Uterus (tissue), 3 donors: ENCODE measurements at regions not wholly inside any gene's neighbourhood (a gene's known extent, or its start where the extent isn't known, plus 50 kb on each side); places are given as distances from the start of the nearest gene placed in this dataset.
"Not testable (repeated sequence)": the region's sequence is repeated elsewhere in the genome, so short reads cannot be mapped to it uniquely, and the experiment has no call there.

Experiments used
- DNase-seq, 2 donors: peaks; one replicate each; pipeline ENCODE4 v3.0.0-alpha.2; 2019 to 2020
- H3K27ac ChIP-seq, 2 donors: fragments of 200-600 bp; sonication (generic); 1 replicate in 1 of 2; 2 replicates in 1 of 2; pipeline ENCODE4 v1.5.1; 2016 to 2018
- H3K27me3 ChIP-seq, 2 donors: fragments of 200-600 bp; sonication (generic); one replicate each; pipeline ENCODE4 v1.5.1; 2018 to 2019; ENCODE audit warnings: control low read depth in 1 of 2
- H3K36me3 ChIP-seq, 2 donors: fragments of 200-600 bp; sonication (generic); one replicate each; pipeline ENCODE4 v1.5.1; 2019; ENCODE audit warnings: control low read depth in 1 of 2
- H3K4me1 ChIP-seq, 2 donors: fragments of 200-600 bp; sonication (generic); one replicate each; pipeline ENCODE4 v1.5.1; 2018 to 2019; ENCODE audit warnings: control low read depth in 1 of 2
- H3K4me3 ChIP-seq, 2 donors: fragments of 200-600 bp; sonication (generic); 1 replicate in 1 of 2; 2 replicates in 1 of 2; pipeline ENCODE4 v1.5.1; 2018 to 2019; ENCODE audit warnings: mild to moderate bottlenecking in 1 of 2
- H3K9me3 ChIP-seq, 2 donors: fragments of 200-600 bp; sonication (generic); one replicate each; pipeline ENCODE4 v1.5.1; 2019; ENCODE audit warnings: control low read depth in 1 of 2
- CTCF ChIP-seq, 4 experiments: fragments of 200-600 bp in 2 of 4; fragments of 450-650 bp in 2 of 4; sonication (generic) in 2 of 4; IDR thresholded peaks; one replicate each; pipeline ENCODE4 v1.5.1; 2016 to 2019; ENCODE audit warnings: antibody characterized with exemption in 4 of 4, mild to moderate bottlenecking in 2 of 4, moderate library complexity in 1 of 4
- POLR2A ChIP-seq, 2 donors: fragments of 450-650 bp; IDR thresholded peaks; one replicate each; pipeline ENCODE4 v1.6.1; 2016; ENCODE audit warnings: antibody characterized with exemption in 2 of 2, mild to moderate bottlenecking in 1 of 2, moderate library complexity in 1 of 2
- intact Hi-C: fragments of 100-400 bp; cut with DNase I; formaldehyde crosslinking; loops from one replicate; pipeline ENCODE4 v1.15.1; 2023; ENCODE audit warnings: low total_unique reads
- donor health status: DM: yes; HTN: yes; CAD: no.

DNA sequence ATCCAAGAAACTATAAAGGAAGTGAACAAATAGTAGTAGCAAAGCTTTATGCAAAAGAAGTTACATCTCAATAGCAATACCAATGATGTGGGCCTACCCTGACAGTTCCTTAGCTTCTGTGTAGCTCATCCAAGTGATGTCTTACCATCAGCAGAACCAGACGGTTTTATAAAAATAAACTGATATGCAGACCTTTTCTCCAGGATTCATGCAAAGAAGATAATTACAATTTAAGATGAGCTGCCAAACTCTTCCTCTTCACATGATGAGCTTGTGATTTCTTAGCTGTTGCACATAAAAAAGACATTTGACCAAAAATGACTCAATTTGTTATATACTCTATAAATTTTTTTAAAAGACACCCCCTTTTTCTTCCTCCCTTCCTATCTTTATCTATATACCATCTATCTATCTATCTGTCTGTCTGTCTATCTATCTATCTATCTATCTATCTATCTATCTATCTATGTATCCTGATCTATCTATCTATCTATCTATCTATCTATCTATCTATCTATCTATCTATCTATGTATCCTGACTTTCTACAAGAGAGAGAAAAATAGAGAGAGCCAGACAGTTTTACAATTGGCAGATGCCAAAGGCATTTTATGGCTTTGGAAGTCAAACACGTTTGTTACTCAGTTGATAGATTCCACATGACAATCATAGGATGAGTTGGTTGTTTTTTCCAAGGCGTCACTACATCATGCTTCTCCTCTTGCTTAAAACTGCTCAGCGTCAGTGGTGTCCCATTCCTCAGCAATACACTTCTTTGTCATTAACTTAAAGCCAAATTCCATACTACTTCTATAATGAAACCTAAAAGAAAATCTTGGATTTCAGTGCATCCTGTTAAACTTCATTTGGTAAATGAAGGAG lies 65.9 kb upstream of the ACTR3 start:
- no peaks in the 10 kb centered on the region for H3K36me3 ChIP-seq
- H3K4me3 ChIP-seq, result no peak overlapping the region
- DNase-seq, result no peak
- intact Hi-C loops, result no loop called here
- no peak overlapping the region for H3K27ac ChIP-seq
- TF ChIP-seq CTCF (IDR thresholded peaks at IDR 0.05), result no peak
- TF ChIP-seq POLR2A (IDR thresholded peaks at IDR 0.05), result no peak
- no peaks in the 10 kb centered on the region for H3K9me3 ChIP-seq
- H3K4me1 ChIP-seq, result peaks cover 2 to 4% of the 10 kb centered on the region in 2 donors
- H3K27me3 ChIP-seq, result no peaks in the 10 kb centered on the region

- TF ChIP-seq POLR2A (IDR thresholded peaks at IDR 0.05) (no peak), CTCF (IDR thresholded peaks at IDR 0.05) (no peak)
- DNase-seq, result no peak
- no peaks in the 10 kb centered on the region for H3K36me3 ChIP-seq
- H3K4me1 ChIP-seq, result peaks cover 6 to 10% of the 10 kb centered on the region in 2 donors
- no peak overlapping the region for H3K4me3 ChIP-seq
- intact Hi-C loops, result no loop called here
- no peak overlapping the region for H3K27ac ChIP-seq
- H3K9me3 ChIP-seq, result no peaks in the 10 kb centered on the region
- H3K27me3 ChIP-seq, result no peaks in the 10 kb centered on the region
Measured at GRCh38 chr2:113822087-113822815, 65.8 kb upstream of the SLC35F5 start.

DNA sequence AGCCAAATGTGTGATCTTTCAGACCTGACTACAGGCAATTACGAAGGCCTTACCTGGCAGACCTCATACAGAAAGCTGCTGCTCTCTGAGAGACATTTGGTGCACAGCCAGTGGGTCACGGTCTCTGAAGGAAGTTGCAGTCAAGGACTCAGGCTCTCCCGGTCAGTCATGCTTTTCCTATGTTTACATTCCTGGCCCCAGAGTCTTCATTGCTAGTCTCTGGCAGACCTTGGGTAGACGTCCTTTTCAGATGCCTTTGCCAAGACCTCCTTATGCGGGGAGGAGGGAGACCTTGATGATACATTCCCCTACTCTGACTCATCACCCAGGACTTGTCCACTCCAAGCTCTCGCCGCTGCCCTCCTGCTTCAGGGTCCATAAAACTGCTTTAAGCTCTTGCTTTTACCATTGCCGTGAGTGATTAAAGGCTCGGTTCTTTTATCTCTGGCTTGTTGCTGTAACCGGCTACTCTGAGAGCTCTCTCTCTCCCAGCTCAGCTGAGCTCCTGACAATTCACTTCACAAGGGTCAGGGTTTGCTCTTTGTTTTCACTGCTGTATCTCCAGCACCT lies 62.0 kb upstream of the SLC35F5 start:
- intact Hi-C loops, result no loop called here
- Histone ChIP-seq H3K27me3 (no peaks in the 10 kb centered on the region), H3K4me1 (peaks cover 6 to 10% of the 10 kb centered on the region in 2 donors), H3K36me3 (no peaks in the 10 kb centered on the region), H3K4me3 (no peak overlapping the region), H3K9me3 (no peaks in the 10 kb centered on the region), H3K27ac (peak overlapping the region; percentile 61 to 63)
- DNase-seq, result peak; percentile 56 to 80
- TF ChIP-seq POLR2A (IDR thresholded peaks at IDR 0.05), result no peak
- TF ChIP-seq CTCF (IDR thresholded peaks at IDR 0.05), result peak in 1 of 4 experiments; percentile 5

DNA sequence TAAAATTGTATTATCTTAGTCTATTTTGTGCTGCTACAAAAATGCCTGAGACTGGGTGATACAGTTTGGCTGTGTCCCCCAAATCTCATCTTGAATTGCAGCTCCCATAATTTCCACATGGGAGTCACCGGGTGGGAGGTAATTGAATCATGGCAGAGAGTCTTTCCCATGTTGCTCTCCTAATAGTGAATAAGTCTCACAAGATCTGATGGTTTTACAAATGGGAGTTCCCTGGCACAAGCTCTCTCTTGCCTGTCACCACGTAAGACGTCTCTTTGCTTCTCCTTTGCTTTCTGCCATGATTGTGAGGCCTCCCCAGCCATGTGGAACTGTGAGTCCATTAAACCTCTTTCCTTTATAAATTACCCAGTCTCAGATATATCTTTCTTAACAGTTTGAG lies 57.0 kb upstream of the SLC35F5 start:
- H3K9me3 ChIP-seq, H3K4me1 ChIP-seq, DNase-seq, intact Hi-C loops, H3K4me3 ChIP-seq, H3K36me3 ChIP-seq, H3K27ac ChIP-seq, H3K27me3 ChIP-seq: not testable (repeated sequence)

DNA sequence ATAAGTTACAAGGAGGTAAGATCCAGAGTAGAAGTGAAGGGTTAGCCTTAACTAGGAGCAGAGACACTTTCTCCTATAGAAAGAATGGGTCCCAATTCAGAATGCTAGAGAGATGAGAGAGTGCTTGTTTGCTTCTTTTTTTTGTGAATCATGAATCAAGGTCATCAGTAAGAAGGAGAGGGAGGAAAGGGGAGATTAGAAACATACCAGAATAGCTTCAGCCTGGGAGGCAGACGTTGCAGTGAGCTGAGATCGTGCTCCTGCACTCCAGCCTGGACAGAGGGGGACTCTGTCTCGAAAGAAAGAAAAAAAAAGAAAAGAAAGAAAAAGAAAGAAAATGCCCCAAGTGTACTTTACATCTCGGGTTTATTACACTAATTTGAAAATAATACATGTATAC lies 55.8 kb upstream of the SLC35F5 start:
- Histone ChIP-seq H3K4me3 (no peak overlapping the region), H3K36me3 (no peaks in the 10 kb centered on the region), H3K9me3 (no peaks in the 10 kb centered on the region), H3K27ac (no peak overlapping the region), H3K27me3 (no peaks in the 10 kb centered on the region), H3K4me1 (no peaks in the 10 kb centered on the region)
- no peak for TF ChIP-seq POLR2A (IDR thresholded peaks at IDR 0.05)
- no peak for TF ChIP-seq CTCF (IDR thresholded peaks at IDR 0.05)
- DNase-seq, result no peak
- intact Hi-C loops, result no loop called here
